Trophoblast cell (in vitro differentiated cells and primary cell): ENCODE measurements at regions not wholly inside any gene's neighbourhood (a gene's known extent, or its start where the extent isn't known, plus 50 kb on each side); places are given as distances from the start of the nearest gene placed in this dataset.

Source experiments
- DNase-seq, 2 donors: peaks; one replicate each; pipeline ENCODE4 v3.0.0-alpha.2; 2016
- H2AFZ ChIP-seq: 2 replicates; pipeline ENCODE4 v1.6.1; 2013; ENCODE audit warnings: low read length, moderate library complexity, mild to moderate bottlenecking; ENCODE audit not compliant: insufficient read depth, poor library complexity
- H2AK5ac ChIP-seq: 2 replicates; pipeline ENCODE4 v1.6.1; 2013; ENCODE audit warnings: mild to moderate bottlenecking, low read length
- H2BK120ac ChIP-seq: 2 replicates; pipeline ENCODE4 v1.6.1; 2013; ENCODE audit warnings: low read length, mild to moderate bottlenecking, moderate library complexity; ENCODE audit not compliant: insufficient read depth, poor library complexity
- H2BK12ac ChIP-seq: 2 replicates; pipeline ENCODE4 v1.6.1; 2013; ENCODE audit warnings: mild to moderate bottlenecking, low read length, moderate library complexity
- H2BK5ac ChIP-seq: 2 replicates; pipeline ENCODE4 v1.6.1; 2013; ENCODE audit warnings: low read length, low read depth, moderate library complexity, mild to moderate bottlenecking; ENCODE audit not compliant: poor library complexity
- H3K14ac ChIP-seq: 2 replicates; pipeline ENCODE4 v1.6.1; 2013; ENCODE audit warnings: mild to moderate bottlenecking, low read length
- H3K18ac ChIP-seq: 2 replicates; pipeline ENCODE4 v1.6.1; 2013; ENCODE audit warnings: mild to moderate bottlenecking, low read length
- H3K23ac ChIP-seq: 2 replicates; pipeline ENCODE4 v1.6.1; 2013; ENCODE audit warnings: low read length
- H3K27ac ChIP-seq: 2 replicates; pipeline ENCODE4 v1.5.1; 2013; ENCODE audit warnings: low read depth, mild to moderate bottlenecking, inconsistent platforms, low read length, moderate library complexity
- H3K27me3 ChIP-seq: 2 replicates; pipeline ENCODE4 v1.6.1; 2013; ENCODE audit warnings: inconsistent platforms, mild to moderate bottlenecking, low read length, moderate library complexity; ENCODE audit not compliant: insufficient read depth
- H3K36me3 ChIP-seq, 2 experiments: 1 replicate in 1 of 2; 2 replicates in 1 of 2; pipeline ENCODE4 v1.6.1; 2013; ENCODE audit warnings: low read length in 2 of 2, mild to moderate bottlenecking in 2 of 2, moderate library complexity in 1 of 2; ENCODE audit not compliant: insufficient read depth in 2 of 2, control insufficient read depth in 1 of 2
- H3K4ac ChIP-seq: 2 replicates; pipeline ENCODE4 v1.6.1; 2013; ENCODE audit warnings: low read depth, mild to moderate bottlenecking, low read length, moderate library complexity
- H3K4me1 ChIP-seq, 2 experiments: 1 replicate in 1 of 2; 2 replicates in 1 of 2; pipeline ENCODE4 v1.6.1; 2013; ENCODE audit warnings: low read length in 2 of 2, mild to moderate bottlenecking in 2 of 2, moderate library complexity in 1 of 2; ENCODE audit not compliant: insufficient read depth in 2 of 2, control insufficient read depth in 1 of 2
- H3K4me2 ChIP-seq: 2 replicates; pipeline ENCODE4 v1.6.1; 2013; ENCODE audit warnings: inconsistent platforms, mild to moderate bottlenecking, low read length, moderate library complexity
- H3K4me3 ChIP-seq: 2 replicates; pipeline ENCODE4 v1.5.1; 2013; ENCODE audit warnings: mild to moderate bottlenecking, low read depth, low read length, inconsistent platforms
- H3K79me1 ChIP-seq: one replicate; pipeline ENCODE4 v1.6.1; 2013; ENCODE audit warnings: low read length
- H3K79me2 ChIP-seq: 2 replicates; pipeline ENCODE4 v1.6.1; 2013; ENCODE audit warnings: low read length, mild to moderate bottlenecking; ENCODE audit not compliant: control insufficient read depth, insufficient read depth, poor library complexity
- H3K9ac ChIP-seq: 2 replicates; pipeline ENCODE4 v1.6.1; 2013; ENCODE audit warnings: mild to moderate bottlenecking, low read length
- H3K9me3 ChIP-seq: 2 replicates; pipeline ENCODE4 v1.6.1; 2013; ENCODE audit warnings: low read depth, mild to moderate bottlenecking, control low read depth, inconsistent platforms, low read length; ENCODE audit not compliant: insufficient read depth
- H4K12ac ChIP-seq: 2 replicates; pipeline ENCODE4 v1.6.1; 2013; ENCODE audit warnings: low read depth, mild to moderate bottlenecking, low read length, moderate library complexity
- H4K8ac ChIP-seq: 2 replicates; pipeline ENCODE4 v1.6.1; 2013; ENCODE audit warnings: low read depth, mild to moderate bottlenecking, low read length, moderate library complexity
- H4K91ac ChIP-seq: one replicate; pipeline ENCODE4 v1.6.1; 2013; ENCODE audit warnings: low read depth, mild to moderate bottlenecking, low read length, moderate library complexity
- WGBS: extraction: QIAGEN DNeasy Blood & Tissue Kit; methylation state at CpG from one replicate; pipeline ENCODE4 v1.1.7; 2013; ENCODE audit warnings: missing lambda C conversion rate; ENCODE audit not compliant: insufficient read length, insufficient coverage; ENCODE audit errors: extremely low coverage; 5-methylcytosine and 5-hydroxymethylcytosine counted together

- Histone ChIP-seq H3K36me3 (no peaks in the 10 kb centered on the region), H3K18ac (peak overlapping the region; percentile 69)
- no CpG with 5 or more reads among the region's 8 CpGs for WGBS
Measured at GRCh38 chr1:229098903-229099578, 171.9 kb upstream of the RAB4A start.

GRCh38 chr1:229101011-229101871, 169.7 kb upstream of the RAB4A start:
- Histone ChIP-seq H3K4ac (no peak overlapping the region), H3K18ac (peak overlapping the region; percentile 72)

More at GRCh38 chr1:229098903-229099578, 171.9 kb upstream of the RAB4A start:
- Histone ChIP-seq H2BK120ac (peak overlapping the region; percentile 56), H3K79me2 (peaks cover 3% of the 10 kb centered on the region), H3K27ac (peak overlapping the region; percentile 16), H3K9ac (no peak overlapping the region), H3K4me2 (no peak overlapping the region), H4K12ac (no peak overlapping the region), H2AFZ (no peak overlapping the region), H3K4me1 (peaks cover 23 to 46% of the 10 kb centered on the region in 2 experiments), H4K8ac (peak overlapping the region; percentile 11), H2BK5ac (peak overlapping the region; percentile 33), H2BK12ac (peak overlapping the region; percentile 27), H3K23ac (no peak overlapping the region), H3K79me1 (peaks cover 36% of the 10 kb centered on the region), H4K91ac (peak overlapping the region; percentile 57), H2AK5ac (peak overlapping the region; percentile 5), H3K27me3 (no peaks in the 10 kb centered on the region), H3K9me3 (no peaks in the 10 kb centered on the region), H3K4me3 (no peak overlapping the region), H3K4ac (no peak overlapping the region), H3K14ac (peak overlapping the region; percentile 18)
- DNase-seq = peak in 1 of 2 donors; percentile 8

GRCh38 chr1:229102741-229103391, 168.0 kb upstream of the RAB4A start:
- Histone ChIP-seq H3K4me1 (peaks cover 18 to 33% of the 10 kb centered on the region in 2 experiments), H3K4ac (no peak overlapping the region), H2AFZ (no peak overlapping the region), H3K79me2 (no peaks in the 10 kb centered on the region), H3K27ac (peak overlapping the region; percentile 3), H3K79me1 (peaks cover 27% of the 10 kb centered on the region), H3K9me3 (no peaks in the 10 kb centered on the region), H3K18ac (no peak overlapping the region), H3K4me3 (no peak overlapping the region), H2BK12ac (no peak overlapping the region), H3K23ac (no peak overlapping the region), H4K12ac (no peak overlapping the region), H3K4me2 (no peak overlapping the region), H2BK120ac (peak overlapping the region; percentile 3), H2AK5ac (no peak overlapping the region), H4K91ac (peak overlapping the region; percentile 33), H2BK5ac (peak overlapping the region; percentile 8), H3K27me3 (no peaks in the 10 kb centered on the region), H3K9ac (no peak overlapping the region), H3K36me3 (no peaks in the 10 kb centered on the region), H4K8ac (no peak overlapping the region), H3K14ac (no peak overlapping the region)
- WGBS = no CpG with 5 or more reads among the region's 2 CpGs
- DNase-seq = no peak

More at GRCh38 chr1:229101011-229101871, 169.7 kb upstream of the RAB4A start:
- Histone ChIP-seq H2BK120ac (peak overlapping the region; percentile 81), H3K4me2 (no peak overlapping the region), H3K79me2 (no peaks in the 10 kb centered on the region), H3K9me3 (no peaks in the 10 kb centered on the region), H3K36me3 (no peaks in the 10 kb centered on the region), H2AK5ac (peak overlapping the region; percentile 84), H4K91ac (peak overlapping the region; percentile 98), H4K8ac (peak overlapping the region; percentile 40), H3K9ac (no peak overlapping the region), H2BK5ac (peak overlapping the region; percentile 76), H2AFZ (no peak overlapping the region), H3K14ac (peak overlapping the region; percentile 82), H2BK12ac (peak overlapping the region; percentile 39), H3K27me3 (no peaks in the 10 kb centered on the region), H3K4me1 (peaks cover 16 to 36% of the 10 kb centered on the region in 2 experiments), H3K27ac (peak overlapping the region; percentile 48), H4K12ac (no peak overlapping the region), H3K4me3 (no peak overlapping the region), H3K79me1 (peaks cover 31% of the 10 kb centered on the region), H3K23ac (no peak overlapping the region)
- DNase-seq = peak; percentile 63 to 74
- WGBS = no CpG with 5 or more reads among the region's 10 CpGs

GRCh38 chr1:229104654-229105053, 166.3 kb upstream of the RAB4A start:
- Histone ChIP-seq H3K4ac (no peak overlapping the region), H2AFZ (no peak overlapping the region), H3K18ac (no peak overlapping the region), H3K4me3 (no peak overlapping the region), H4K8ac (no peak overlapping the region), H3K23ac (no peak overlapping the region), H4K91ac (peak overlapping the region; percentile 3), H3K36me3 (no peaks in the 10 kb centered on the region), H2BK5ac (no peak overlapping the region), H2BK120ac (no peak overlapping the region), H3K27me3 (no peaks in the 10 kb centered on the region), H4K12ac (no peak overlapping the region), H3K79me1 (peaks cover 37% of the 10 kb centered on the region), H3K79me2 (no peaks in the 10 kb centered on the region), H3K4me2 (no peak overlapping the region), H2AK5ac (peak overlapping the region; percentile 15), H3K9me3 (no peaks in the 10 kb centered on the region), H3K9ac (no peak overlapping the region), H3K14ac (no peak overlapping the region), H3K27ac (no peak overlapping the region), H2BK12ac (peak overlapping the region; percentile 15), H3K4me1 (peaks cover 27 to 41% of the 10 kb centered on the region in 2 experiments)
- no CpG with 5 or more reads among the region's 2 CpGs for WGBS
- DNase-seq = no peak
